WTC11 (cell line): ENCODE measurements at regions not wholly inside any gene's neighbourhood (a gene's known extent, or its start where the extent isn't known, plus 50 kb on each side); places are given as distances from the start of the nearest gene placed in this dataset.

Experiments used
- CTCF ChIP-seq: fragments of 200-600 bp; IDR thresholded peaks from 2 replicates; pipeline ENCODE4 v1.8.0; 2022; ENCODE audit warnings: antibody characterized with exemption
- SMAD3 ChIP-seq: sonication (generic); formaldehyde crosslinking; IDR thresholded peaks from 2 replicates; pipeline ENCODE4 v1.8.0; 2022; ENCODE audit warnings: missing genetic modification reagents, mild to moderate bottlenecking, borderline replicate concordance

- no peak for TF ChIP-seq CTCF
- TF ChIP-seq SMAD3 (CRISPR knock-in tag) = no peak
Measured at GRCh38 chr18:61718944-61719343, 173.9 kb downstream of the RNF152 start.
